ENCODE measurements at regions not wholly inside any gene's neighbourhood (a gene's known extent, or its start where the extent isn't known, plus 50 kb on each side); places are given as distances from the start of the nearest gene placed in this dataset.

GRCh38 chr10:31099664-31100063 is 68.0 kb upstream of the ZNF438 start:
- Histone ChIP-seq H3K9ac (ENCODE audit: low read length) (no peak overlapping the region), H3K79me2 (ENCODE audit: low read length) (no peaks in the 10 kb centered on the region), H3K9me2 (replicated peaks; ENCODE audit: low read length) (no peaks in the 10 kb centered on the region), H3K27me3 (ENCODE audit: low read length) (no peaks in the 10 kb centered on the region), H3K36me3 (ENCODE audit: low read depth, low read length) (no peaks in the 10 kb centered on the region), H3F3A (ENCODE audit: low read length, unreplicated experiment) (no peaks in the 10 kb centered on the region), H3K4me2 (ENCODE audit: low read length) (peak overlapping the region; percentile 59), H4K20me1 (ENCODE audit: low read length) (no peaks in the 10 kb centered on the region), H3K9me3 (ENCODE audit: low read length) (no peaks in the 10 kb centered on the region), H3K4me3 (ENCODE audit: low read length) (no peak overlapping the region), H3K27ac (ENCODE audit: low read length) (peak overlapping the region; percentile 85), H2AFZ (ENCODE audit: low read length) (0 out of 2 replicates have a peak overlapping the region, but pooled peaks have one; percentile 32), H3K4me1 (ENCODE audit: insufficient read depth, low read length) (peaks cover 33% of the 10 kb centered on the region)
- POLR2A ChIA-PET (ENCODE audit: unreplicated experiment): no interaction called here
- CTCF ChIA-PET: no interaction called here
- intact Hi-C loops (cut with micrococcal nuclease): no loop called here
- TF ChIP-seq EZH2 (IDR thresholded peaks at IDR 0.05; ENCODE audit: low read length, unreplicated experiment) (no peak), CTCF (conservative IDR thresholded peaks at IDR 0.05; ENCODE audit: low read depth, low read length) (no peak), EZH2phosphoT487 (IDR thresholded peaks at IDR 0.05; ENCODE audit: borderline replicate concordance, low read length) (no peak)
- DNase-seq (peak; percentile 94), ATAC-seq (peak; percentile 87)
- BruUV-seq (replicated peaks): no TSS peak

- H3K27ac ChIP-seq (ENCODE audit: low read length): peak overlapping the region; percentile 85
- no peaks in the 10 kb centered on the region for H3F3A ChIP-seq (ENCODE audit: low read length, unreplicated experiment)
- peak overlapping the region; percentile 23 for H3K4me2 ChIP-seq (ENCODE audit: low read length)
- ChIA-PET POLR2A (ENCODE audit: unreplicated experiment) (no interaction called here), CTCF (no interaction called here)
- H2AFZ ChIP-seq (ENCODE audit: low read length): no peak overlapping the region
- H3K4me3 ChIP-seq (ENCODE audit: low read length): no peak overlapping the region
- ATAC-seq (peak; percentile 32), DNase-seq (no peak)
- H3K9ac ChIP-seq (ENCODE audit: low read length): no peak overlapping the region; the same call in 1 of the 2 replicates
- H3K36me3 ChIP-seq (ENCODE audit: low read depth, low read length): no peaks in the 10 kb centered on the region
- H3K27me3 ChIP-seq (ENCODE audit: low read length): no peaks in the 10 kb centered on the region
- H3K4me1 ChIP-seq (ENCODE audit: insufficient read depth, low read length): peaks cover 33% of the 10 kb centered on the region
- intact Hi-C loops (cut with micrococcal nuclease): no loop called here
- BruUV-seq (replicated peaks): no TSS peak
- H3K9me3 ChIP-seq (ENCODE audit: low read length): no peaks in the 10 kb centered on the region
- no peaks in the 10 kb centered on the region for H3K9me2 ChIP-seq (replicated peaks; ENCODE audit: low read length)
- no peaks in the 10 kb centered on the region for H3K79me2 ChIP-seq (ENCODE audit: low read length)
- TF ChIP-seq CTCF (conservative IDR thresholded peaks at IDR 0.05; ENCODE audit: low read depth, low read length) (no peak), EZH2phosphoT487 (IDR thresholded peaks at IDR 0.05; ENCODE audit: borderline replicate concordance, low read length) (no peak), EZH2 (IDR thresholded peaks at IDR 0.05; ENCODE audit: low read length, unreplicated experiment) (no peak)
- no peaks in the 10 kb centered on the region for H4K20me1 ChIP-seq (ENCODE audit: low read length)
Measured at GRCh38 chr10:31100115-31100601, 68.5 kb upstream of the ZNF438 start.

DNA sequence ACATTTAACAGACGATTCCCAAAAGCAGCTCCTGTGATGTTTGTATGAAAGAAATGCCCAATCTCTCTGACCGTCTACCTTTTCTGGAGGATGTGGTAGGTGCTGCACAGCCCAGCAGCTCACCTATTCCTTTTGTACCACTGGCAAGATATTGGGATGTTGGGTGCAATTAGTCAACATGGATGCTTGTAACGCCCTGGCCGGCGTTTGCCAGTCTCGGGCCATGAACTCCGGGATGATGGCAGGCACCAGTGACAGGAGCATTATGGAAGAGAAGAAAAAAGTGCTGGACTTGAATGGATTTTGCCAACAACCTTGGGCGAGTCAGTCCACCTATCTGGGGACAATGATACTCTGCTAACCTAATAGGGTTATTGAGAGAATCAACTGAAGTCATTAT is 69.0 kb upstream of the ZNF438 start:
- H3K4me2 ChIP-seq (ENCODE audit: low read length): peak overlapping the region; percentile 23
- H3K9me2 ChIP-seq (replicated peaks; ENCODE audit: low read length): no peaks in the 10 kb centered on the region
- no peak overlapping the region for H3K4me3 ChIP-seq (ENCODE audit: low read length)
- peak overlapping the region; percentile 85 for H3K27ac ChIP-seq (ENCODE audit: low read length)
- intact Hi-C loops (cut with micrococcal nuclease): no loop called here
- no peaks in the 10 kb centered on the region for H3K79me2 ChIP-seq (ENCODE audit: low read length)
- no peaks in the 10 kb centered on the region for H4K20me1 ChIP-seq (ENCODE audit: low read length)
- H2AFZ ChIP-seq (ENCODE audit: low read length): no peak overlapping the region
- no peaks in the 10 kb centered on the region for H3K27me3 ChIP-seq (ENCODE audit: low read length)
- DNase-seq: no peak
- BruUV-seq (replicated peaks): no TSS peak
- no peaks in the 10 kb centered on the region for H3F3A ChIP-seq (ENCODE audit: low read length, unreplicated experiment)
- no peak for ATAC-seq
- no peaks in the 10 kb centered on the region for H3K9me3 ChIP-seq (ENCODE audit: low read length)
- peaks cover 33% of the 10 kb centered on the region for H3K4me1 ChIP-seq (ENCODE audit: insufficient read depth, low read length)
- CTCF ChIA-PET: no interaction called here
- POLR2A ChIA-PET (ENCODE audit: unreplicated experiment): no interaction called here
- H3K9ac ChIP-seq (ENCODE audit: low read length): peak overlapping the region; percentile 8; the same call in 1 of the 2 replicates
- no peak for TF ChIP-seq EZH2 (IDR thresholded peaks at IDR 0.05; ENCODE audit: low read length, unreplicated experiment)
- TF ChIP-seq CTCF (conservative IDR thresholded peaks at IDR 0.05; ENCODE audit: low read depth, low read length): no peak
- TF ChIP-seq EZH2phosphoT487 (IDR thresholded peaks at IDR 0.05; ENCODE audit: borderline replicate concordance, low read length): no peak
- H3K36me3 ChIP-seq (ENCODE audit: low read depth, low read length): no peaks in the 10 kb centered on the region

Measured in PC-3 (cell line).